HG02973 (cell line): ENCODE measurements at regions not wholly inside any gene's neighbourhood (a gene's known extent, or its start where the extent isn't known, plus 50 kb on each side); places are given as distances from the start of the nearest gene placed in this dataset.
"Not testable (repeated sequence)": the region's sequence is repeated elsewhere in the genome, so short reads cannot be mapped to it uniquely, and the experiment has no call there.

Experiments used
- ATAC-seq: cut with Tn5 transposase; IDR thresholded peaks from one replicate; pipeline ENCODE4 v1.9.1; 2021; ENCODE audit warnings: moderate library complexity; ENCODE audit not compliant: unreplicated experiment

DNA sequence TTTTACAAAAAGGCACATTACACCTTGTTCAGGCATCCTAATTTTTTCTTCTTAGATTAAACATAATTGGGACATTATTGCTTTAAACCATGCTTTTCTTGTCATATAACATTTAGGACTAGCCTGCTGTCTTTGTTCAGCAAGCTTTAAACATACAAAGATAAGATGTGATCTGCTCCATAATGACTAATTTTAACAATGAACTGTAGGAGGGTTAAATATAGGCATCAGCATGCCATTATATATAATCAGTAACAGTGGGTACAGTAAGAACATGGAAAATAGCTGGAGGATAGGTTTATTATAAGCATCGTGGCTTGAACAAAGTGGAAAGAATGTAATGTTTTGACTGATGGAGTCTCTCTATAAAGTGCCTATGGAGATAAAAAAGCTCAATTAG lies 661.7 kb downstream of the SLITRK6 start:
- ATAC-seq, result no peak

DNA sequence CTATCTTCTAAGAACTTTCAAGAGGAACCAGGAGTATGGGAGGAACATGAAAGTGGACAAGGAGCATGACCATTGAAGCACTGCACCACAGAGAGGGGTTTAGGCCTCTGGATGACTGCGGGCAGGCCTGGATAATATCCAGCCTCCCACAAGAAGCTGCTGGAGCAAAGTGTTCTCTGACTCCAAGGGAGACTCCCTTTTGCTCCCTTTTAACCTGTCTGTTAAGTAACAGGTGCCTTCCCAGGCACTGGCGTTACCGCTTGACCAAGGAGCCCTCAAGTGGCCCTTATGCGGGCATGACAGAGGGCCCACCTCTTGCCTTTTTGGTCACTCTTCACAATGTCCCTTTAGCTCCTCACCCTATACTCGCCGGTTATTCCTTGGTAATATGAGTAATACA lies 666.2 kb downstream of the SLITRK6 start:
- no peak for ATAC-seq

GRCh38 chr13:85123501-85123900 lies 675.7 kb downstream of the SLITRK6 start:
- ATAC-seq, result not testable (repeated sequence)

GRCh38 chr13:85108356-85108755 lies 690.9 kb downstream of the SLITRK6 start:
- ATAC-seq, result no peak

GRCh38 chr13:85099245-85099644 lies 700.0 kb downstream of the SLITRK6 start:
- no peak for ATAC-seq

GRCh38 chr13:85095418-85096272 lies 703.6 kb downstream of the SLITRK6 start:
- ATAC-seq, result no peak

- ATAC-seq, result no peak
These were observed 705.4 kb downstream of the SLITRK6 start for GRCh38 chr13:85093808-85094207.

DNA sequence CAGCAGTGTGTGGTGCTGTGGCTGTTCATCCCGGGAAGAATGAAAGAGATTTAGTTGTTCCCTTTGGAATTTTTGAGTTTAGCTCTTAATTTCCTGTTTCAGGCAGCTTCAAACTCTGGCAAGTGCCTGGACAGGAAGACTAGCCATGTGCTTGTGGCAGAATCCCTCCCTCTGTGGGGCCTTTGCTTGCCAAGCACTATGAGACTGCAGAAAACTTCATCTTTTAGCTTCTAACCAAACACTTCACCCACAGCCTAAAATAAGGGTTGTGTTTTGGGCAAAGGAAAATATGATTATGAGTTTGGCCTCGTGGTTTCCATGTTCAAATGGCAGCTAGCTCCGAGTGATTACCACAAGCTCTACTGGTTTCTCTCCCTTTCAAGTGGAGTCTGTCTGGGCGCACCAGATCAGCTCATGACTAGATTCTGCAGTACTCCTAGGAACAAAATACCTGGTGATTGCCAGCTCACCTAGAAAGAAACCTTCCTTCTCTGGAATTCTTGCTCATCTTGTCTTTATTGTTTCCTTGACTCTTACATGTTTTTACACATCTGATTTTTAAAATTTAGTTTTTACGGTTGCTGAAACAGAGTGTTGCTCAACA lies 707.5 kb downstream of the SLITRK6 start:
- ATAC-seq, result no peak

DNA sequence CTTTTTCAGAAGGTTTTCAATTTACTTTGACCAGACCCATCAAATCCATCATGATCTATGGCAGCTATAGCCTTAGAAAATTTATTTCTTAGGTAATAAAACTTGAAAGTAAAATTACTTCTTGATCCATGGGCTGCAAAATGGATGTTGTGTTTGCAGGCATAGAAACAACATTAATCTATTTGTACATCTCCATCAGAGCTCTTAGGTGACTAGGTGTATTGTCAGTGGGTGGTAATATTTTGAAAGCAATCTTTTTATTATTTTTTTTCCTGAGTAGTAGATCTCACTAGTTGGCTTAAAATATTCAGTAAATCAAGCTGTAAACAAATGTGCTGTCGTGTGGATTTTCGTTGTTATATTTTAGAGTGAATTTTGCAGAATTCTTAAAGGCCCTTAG lies 710.0 kb downstream of the SLITRK6 start:
- no peak for ATAC-seq

GRCh38 chr13:85080691-85081090 lies 718.5 kb downstream of the SLITRK6 start:
- no peak for ATAC-seq

- ATAC-seq, result no peak
These were observed 722.9 kb downstream of the SLITRK6 start for GRCh38 chr13:85076343-85076742.

DNA sequence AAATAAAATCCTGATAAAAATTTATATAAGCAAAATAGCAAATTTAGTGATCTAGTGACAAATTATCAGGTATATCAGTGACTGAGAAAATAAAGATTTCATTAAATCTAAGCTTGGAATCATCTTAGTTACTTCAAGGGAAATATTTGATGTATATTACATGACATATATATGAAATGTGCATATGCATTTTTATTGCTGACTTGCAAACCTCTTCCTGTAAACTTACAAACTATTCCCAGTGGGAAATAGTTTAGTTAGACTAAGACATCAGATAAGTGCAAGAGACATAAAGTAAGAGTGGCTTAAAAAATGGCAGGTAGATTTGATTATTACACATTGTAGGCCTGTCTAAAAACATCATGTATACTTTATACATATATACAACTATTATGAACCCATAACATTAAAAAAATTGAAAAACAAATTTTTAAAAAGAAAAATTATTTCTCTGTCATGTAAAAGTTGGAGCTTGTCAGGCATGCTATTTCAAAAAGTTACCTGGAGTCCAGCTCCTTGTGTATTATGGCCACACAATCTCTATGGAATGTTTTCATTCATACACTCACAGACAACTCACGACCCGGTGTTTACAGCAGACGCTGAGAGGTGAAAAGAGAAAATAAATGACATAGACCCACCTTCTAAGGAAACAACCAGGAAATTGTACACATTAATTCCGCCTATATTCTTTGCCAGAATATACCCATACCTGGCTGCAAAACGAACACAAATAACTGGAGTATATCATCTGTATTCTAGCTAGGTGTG lies 724.5 kb downstream of the SLITRK6 start:
- ATAC-seq, result no peak

DNA sequence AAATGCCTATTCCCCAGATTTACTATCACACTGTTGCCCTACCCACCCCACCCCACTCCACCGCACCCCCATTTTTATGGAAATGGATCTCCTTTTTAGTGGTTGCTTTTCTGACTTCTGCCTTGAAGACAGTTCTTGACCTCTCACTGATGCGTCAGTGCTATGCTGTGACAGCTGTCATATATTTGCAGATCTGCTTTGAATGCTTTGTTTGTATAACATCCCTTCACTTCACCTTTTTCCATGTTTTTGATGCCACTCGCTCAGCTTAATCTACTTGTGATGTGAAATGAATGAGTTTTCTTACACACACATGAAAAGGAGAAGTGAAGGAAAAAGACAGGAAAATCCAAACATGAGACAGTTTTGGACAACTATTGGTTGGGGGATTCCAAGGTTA lies 731.0 kb downstream of the SLITRK6 start:
- no peak for ATAC-seq

- no peak for ATAC-seq
These were observed 759.0 kb downstream of the SLITRK6 start for GRCh38 chr13:85040215-85040614.

- ATAC-seq, result no peak
These were observed 767.4 kb downstream of the SLITRK6 start for GRCh38 chr13:85031771-85032170.

GRCh38 chr13:85028035-85028434 lies 771.2 kb downstream of the SLITRK6 start:
- no peak for ATAC-seq

- no peak for ATAC-seq
These were observed 780.1 kb downstream of the SLITRK6 start for GRCh38 chr13:85019121-85019520.

- no peak for ATAC-seq
These were observed 786.2 kb downstream of the SLITRK6 start for GRCh38 chr13:85013006-85013405.

DNA sequence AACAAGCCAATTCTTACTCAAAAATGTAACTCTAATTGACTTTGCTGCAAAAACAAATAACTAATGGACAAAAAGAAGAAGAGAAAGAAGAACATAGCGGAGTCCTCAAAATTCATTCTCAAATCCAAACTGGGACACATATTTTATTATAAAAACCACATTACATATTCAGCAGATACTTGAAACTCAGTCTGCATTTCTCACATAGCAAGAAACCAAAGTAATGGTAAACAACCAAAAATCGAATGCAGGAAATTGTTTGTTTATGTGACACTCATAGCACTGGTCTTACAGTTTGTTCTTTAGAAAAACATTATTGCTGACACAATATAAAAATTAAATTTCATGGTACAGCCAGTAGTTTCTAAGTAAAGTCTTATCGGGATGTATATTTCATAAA lies 789.8 kb downstream of the SLITRK6 start:
- no peak for ATAC-seq

GRCh38 chr13:84999252-84999651 lies 800.0 kb downstream of the SLITRK6 start:
- ATAC-seq, result no peak

DNA sequence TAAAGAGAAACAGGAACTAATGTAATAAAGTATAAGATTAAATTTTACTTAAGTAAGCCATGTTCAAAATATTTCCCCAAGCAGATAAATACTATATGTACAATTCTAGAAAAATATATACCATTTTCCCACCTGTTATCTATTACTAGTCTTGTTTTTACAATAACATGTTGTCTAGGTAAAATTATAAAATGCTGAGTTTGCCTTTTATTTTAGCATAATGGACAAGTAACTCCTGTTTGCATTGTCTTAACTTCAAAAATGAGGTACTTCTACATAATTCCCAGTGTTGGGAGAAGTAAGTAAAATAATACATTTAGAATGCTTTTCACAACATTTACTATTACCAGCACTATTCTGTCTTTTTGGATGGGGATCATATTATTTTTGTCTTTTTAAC lies 800.5 kb downstream of the SLITRK6 start:
- ATAC-seq, result no peak

- ATAC-seq, result no peak
These were observed 801.4 kb downstream of the SLITRK6 start for GRCh38 chr13:84997858-84998257.
